ENCODE measurements at regions not wholly inside any gene's neighbourhood (a gene's known extent, or its start where the extent isn't known, plus 50 kb on each side); places are given as distances from the start of the nearest gene placed in this dataset.
"Not testable (repeated sequence)": the region's sequence is repeated elsewhere in the genome, so short reads cannot be mapped to it uniquely, and the experiment has no call there.

DNA sequence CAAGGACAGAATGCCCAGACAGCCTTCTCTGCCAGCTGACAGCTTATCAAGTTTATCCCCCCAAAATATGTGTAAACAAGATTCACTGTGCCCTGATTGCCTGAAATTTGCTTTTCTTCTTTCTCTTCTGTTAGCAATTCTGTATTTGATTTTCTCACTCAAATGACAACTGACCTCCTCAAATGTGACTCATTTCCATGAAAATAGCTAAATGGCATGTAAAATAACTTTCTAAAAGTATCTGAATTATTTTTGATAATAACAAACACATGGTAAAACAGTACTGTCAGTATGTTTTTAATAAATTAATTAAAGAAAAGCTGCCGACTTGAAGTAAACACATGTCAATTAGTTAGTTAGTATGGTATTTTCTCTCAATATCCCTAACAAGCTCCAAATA, 202.3 kb upstream of the STAC start:
- H3K36me3 ChIP-seq (ENCODE audit: insufficient read depth, low read length): no peaks in the 10 kb centered on the region
- H3K79me2 ChIP-seq (ENCODE audit: control insufficient read depth, insufficient read depth, low read length, unreplicated experiment): no peaks in the 10 kb centered on the region
- no peak overlapping the region for H2AFZ ChIP-seq (ENCODE audit: low read length, unreplicated experiment)
- H3K27ac ChIP-seq (ENCODE audit: low read depth, low read length): no peak overlapping the region
- H3K27me3 ChIP-seq (ENCODE audit: insufficient read depth, low read length): no peaks in the 10 kb centered on the region
- peaks cover 3% of the 10 kb centered on the region for H3K4me1 ChIP-seq (ENCODE audit: control insufficient read depth, insufficient read depth, low read length, unreplicated experiment)
- H3K4me3 ChIP-seq (ENCODE audit: low read depth, low read length): no peak overlapping the region

DNA sequence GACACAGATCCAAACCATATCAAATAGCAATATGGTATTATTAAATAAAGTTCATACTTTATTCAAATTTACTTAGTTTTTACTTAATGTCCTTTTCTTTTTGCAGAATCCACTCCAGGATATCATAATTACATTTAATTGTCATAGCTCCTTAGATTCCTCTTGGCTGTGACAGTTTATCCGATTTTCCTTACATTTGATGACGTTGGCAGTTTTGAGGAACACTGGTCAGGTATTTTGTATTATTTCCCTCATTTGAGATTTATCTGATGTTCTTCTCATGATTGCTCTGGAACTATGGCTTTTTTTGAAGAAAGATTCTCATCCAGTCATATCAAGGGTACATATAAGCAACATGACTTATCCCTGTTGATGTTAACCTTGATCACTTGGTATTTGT, 198.3 kb upstream of the STAC start:
- no peak overlapping the region for H3K27ac ChIP-seq (ENCODE audit: low read depth, low read length)
- H3K4me3 ChIP-seq (ENCODE audit: low read depth, low read length): no peak overlapping the region
- no peaks in the 10 kb centered on the region for H3K27me3 ChIP-seq (ENCODE audit: insufficient read depth, low read length)
- H3K79me2 ChIP-seq (ENCODE audit: control insufficient read depth, insufficient read depth, low read length, unreplicated experiment): no peaks in the 10 kb centered on the region
- no peaks in the 10 kb centered on the region for H3K36me3 ChIP-seq (ENCODE audit: insufficient read depth, low read length)
- no peak overlapping the region for H2AFZ ChIP-seq (ENCODE audit: low read length, unreplicated experiment)
- peaks cover 3% of the 10 kb centered on the region for H3K4me1 ChIP-seq (ENCODE audit: control insufficient read depth, insufficient read depth, low read length, unreplicated experiment)

DNA sequence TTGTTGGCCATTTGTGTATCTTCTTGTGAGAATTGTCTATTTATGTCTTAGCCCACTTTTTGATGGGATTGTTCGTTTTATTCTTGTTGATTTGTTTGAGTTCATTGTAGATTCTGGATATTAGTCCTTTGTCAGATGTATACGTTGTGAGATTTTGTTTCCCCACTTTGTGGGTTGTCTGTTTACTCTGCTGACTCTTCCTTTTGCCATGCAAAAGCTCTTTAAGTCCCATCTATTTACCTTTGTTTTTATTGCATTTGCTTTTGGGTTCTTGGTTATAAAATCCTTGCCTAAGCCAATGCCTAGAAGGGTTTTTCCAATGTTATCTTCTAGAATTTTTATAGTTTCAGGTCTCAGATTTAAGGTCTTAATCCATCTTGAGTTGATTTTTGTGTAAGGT, 193.1 kb upstream of the STAC start:
- H3K36me3 ChIP-seq (ENCODE audit: insufficient read depth, low read length); H3K27me3 ChIP-seq (ENCODE audit: insufficient read depth, low read length); H3K27ac ChIP-seq (ENCODE audit: low read depth, low read length); H3K79me2 ChIP-seq (ENCODE audit: control insufficient read depth, insufficient read depth, low read length, unreplicated experiment); H2AFZ ChIP-seq (ENCODE audit: low read length, unreplicated experiment); H3K4me3 ChIP-seq (ENCODE audit: low read depth, low read length); H3K4me1 ChIP-seq (ENCODE audit: control insufficient read depth, insufficient read depth, low read length, unreplicated experiment): not testable (repeated sequence)

DNA sequence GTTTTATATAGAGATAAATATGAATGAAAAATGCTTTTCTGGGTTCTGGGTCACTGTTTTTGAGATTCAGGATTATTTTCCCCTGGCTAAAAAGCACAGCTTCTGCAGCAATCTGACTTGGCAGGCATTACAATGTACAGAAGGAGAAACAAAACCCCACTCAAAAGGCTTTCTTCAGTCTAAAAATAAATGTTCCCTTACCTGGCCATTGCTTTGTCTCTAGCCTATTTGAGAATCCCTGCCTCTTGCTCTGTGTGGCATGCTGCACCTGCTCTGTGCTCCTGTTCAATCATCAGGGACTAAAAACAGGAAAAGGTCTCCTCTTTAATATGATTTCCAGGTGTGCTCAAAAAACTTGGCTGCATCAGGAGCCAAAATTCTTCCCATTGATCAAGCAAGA, 187.4 kb upstream of the STAC start:
- Histone ChIP-seq H3K27me3 (ENCODE audit: insufficient read depth, low read length) (no peaks in the 10 kb centered on the region), H3K27ac (ENCODE audit: low read depth, low read length) (no peak overlapping the region), H3K36me3 (ENCODE audit: insufficient read depth, low read length) (no peaks in the 10 kb centered on the region), H3K4me3 (ENCODE audit: low read depth, low read length) (no peak overlapping the region), H2AFZ (ENCODE audit: low read length, unreplicated experiment) (no peak overlapping the region), H3K79me2 (ENCODE audit: control insufficient read depth, insufficient read depth, low read length, unreplicated experiment) (no peaks in the 10 kb centered on the region), H3K4me1 (ENCODE audit: control insufficient read depth, insufficient read depth, low read length, unreplicated experiment) (no peaks in the 10 kb centered on the region)

DNA sequence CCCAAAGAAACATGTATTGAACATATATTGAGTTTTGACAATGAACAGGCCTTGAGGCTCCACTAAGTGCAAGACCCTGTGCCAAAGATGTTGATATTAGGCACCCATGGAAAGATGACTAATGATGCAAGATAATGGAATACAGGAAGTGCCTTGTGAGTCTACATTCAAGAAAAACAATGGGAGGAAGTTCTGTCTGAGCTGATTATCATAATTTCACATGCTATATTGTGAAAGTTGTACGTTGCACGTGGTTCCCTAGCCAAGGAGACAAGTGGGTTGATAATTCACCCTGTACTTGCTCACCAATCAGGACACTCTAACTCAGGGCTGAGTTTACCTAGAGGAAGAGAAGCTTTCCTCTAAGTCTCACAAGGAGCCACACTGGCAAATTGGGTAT, 186.9 kb upstream of the STAC start:
- Histone ChIP-seq H3K27ac (ENCODE audit: low read depth, low read length) (no peak overlapping the region), H3K4me3 (ENCODE audit: low read depth, low read length) (no peak overlapping the region), H3K4me1 (ENCODE audit: control insufficient read depth, insufficient read depth, low read length, unreplicated experiment) (no peaks in the 10 kb centered on the region), H2AFZ (ENCODE audit: low read length, unreplicated experiment) (no peak overlapping the region), H3K79me2 (ENCODE audit: control insufficient read depth, insufficient read depth, low read length, unreplicated experiment) (no peaks in the 10 kb centered on the region), H3K36me3 (ENCODE audit: insufficient read depth, low read length) (no peaks in the 10 kb centered on the region), H3K27me3 (ENCODE audit: insufficient read depth, low read length) (no peaks in the 10 kb centered on the region)

DNA sequence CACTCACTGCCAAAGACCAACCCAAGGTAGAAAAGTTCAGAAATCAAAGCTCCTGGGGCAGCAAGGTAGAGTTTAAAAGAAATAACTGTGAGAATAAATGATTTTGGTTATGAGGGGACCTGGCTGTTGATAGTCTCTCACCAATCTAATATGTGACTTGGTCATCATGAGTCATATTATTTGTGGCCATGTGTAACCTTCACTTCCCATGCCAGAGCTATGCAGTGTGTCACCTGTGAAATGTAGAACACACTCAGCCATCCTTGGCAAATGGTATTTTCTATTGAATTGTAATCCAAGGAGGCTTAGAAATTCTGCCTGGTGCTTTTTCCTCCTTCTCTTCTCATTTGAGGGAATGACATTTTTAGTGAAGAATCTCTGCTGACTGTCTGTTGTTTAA, 184.2 kb upstream of the STAC start:
- no peak overlapping the region for H3K4me3 ChIP-seq (ENCODE audit: low read depth, low read length)
- H3K4me1 ChIP-seq (ENCODE audit: control insufficient read depth, insufficient read depth, low read length, unreplicated experiment): no peaks in the 10 kb centered on the region
- no peak overlapping the region for H3K27ac ChIP-seq (ENCODE audit: low read depth, low read length)
- H3K79me2 ChIP-seq (ENCODE audit: control insufficient read depth, insufficient read depth, low read length, unreplicated experiment): no peaks in the 10 kb centered on the region
- no peaks in the 10 kb centered on the region for H3K27me3 ChIP-seq (ENCODE audit: insufficient read depth, low read length)
- no peaks in the 10 kb centered on the region for H3K36me3 ChIP-seq (ENCODE audit: insufficient read depth, low read length)
- H2AFZ ChIP-seq (ENCODE audit: low read length, unreplicated experiment): no peak overlapping the region

DNA sequence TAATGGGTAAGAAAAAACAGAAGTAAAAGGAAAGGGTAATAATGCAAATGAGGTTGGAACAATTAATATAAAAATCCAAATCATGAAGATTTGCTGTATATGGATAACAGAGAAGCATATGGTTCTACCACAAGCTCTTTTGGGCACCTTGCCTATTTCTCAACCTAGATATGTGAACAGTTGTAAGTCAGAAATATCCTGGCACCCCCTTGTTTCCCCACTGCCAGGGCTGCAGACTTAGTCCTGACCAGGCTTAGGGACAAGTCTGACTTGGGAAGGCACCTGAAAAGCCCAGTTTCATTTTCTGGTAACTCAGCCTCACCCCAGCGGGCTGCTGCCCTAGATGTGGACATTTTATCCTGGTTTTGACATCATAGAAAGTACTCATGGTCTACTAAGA, 183.2 kb upstream of the STAC start:
- no peaks in the 10 kb centered on the region for H3K79me2 ChIP-seq (ENCODE audit: control insufficient read depth, insufficient read depth, low read length, unreplicated experiment)
- no peaks in the 10 kb centered on the region for H3K4me1 ChIP-seq (ENCODE audit: control insufficient read depth, insufficient read depth, low read length, unreplicated experiment)
- H3K27ac ChIP-seq (ENCODE audit: low read depth, low read length): no peak overlapping the region
- no peaks in the 10 kb centered on the region for H3K36me3 ChIP-seq (ENCODE audit: insufficient read depth, low read length)
- no peak overlapping the region for H3K4me3 ChIP-seq (ENCODE audit: low read depth, low read length)
- no peaks in the 10 kb centered on the region for H3K27me3 ChIP-seq (ENCODE audit: insufficient read depth, low read length)
- no peak overlapping the region for H2AFZ ChIP-seq (ENCODE audit: low read length, unreplicated experiment)

DNA sequence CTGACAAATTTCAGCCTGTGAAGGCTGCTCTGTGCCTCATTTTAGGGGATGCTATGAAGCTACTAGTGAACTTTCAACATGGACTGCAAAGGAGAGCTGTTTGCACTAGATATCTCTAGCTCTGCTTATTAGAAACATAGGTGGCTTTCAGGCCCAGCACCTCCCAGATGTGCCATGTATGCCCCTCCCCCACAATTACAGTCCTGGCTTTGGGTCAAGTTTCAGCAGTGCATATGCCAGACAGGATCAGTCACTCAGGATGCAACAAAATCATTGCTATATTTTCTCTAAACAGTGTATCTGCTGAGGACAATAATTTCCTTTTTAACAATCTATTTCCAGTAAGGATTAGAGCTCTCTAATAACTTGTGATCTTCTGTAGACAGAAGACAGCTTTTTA, 178.8 kb upstream of the STAC start:
- no peak overlapping the region for H3K4me3 ChIP-seq (ENCODE audit: low read depth, low read length)
- no peaks in the 10 kb centered on the region for H3K27me3 ChIP-seq (ENCODE audit: insufficient read depth, low read length)
- H3K4me1 ChIP-seq (ENCODE audit: control insufficient read depth, insufficient read depth, low read length, unreplicated experiment): peaks cover 3% of the 10 kb centered on the region
- no peak overlapping the region for H3K27ac ChIP-seq (ENCODE audit: low read depth, low read length)
- H3K79me2 ChIP-seq (ENCODE audit: control insufficient read depth, insufficient read depth, low read length, unreplicated experiment): no peaks in the 10 kb centered on the region
- no peak overlapping the region for H2AFZ ChIP-seq (ENCODE audit: low read length, unreplicated experiment)
- H3K36me3 ChIP-seq (ENCODE audit: insufficient read depth, low read length): no peaks in the 10 kb centered on the region

DNA sequence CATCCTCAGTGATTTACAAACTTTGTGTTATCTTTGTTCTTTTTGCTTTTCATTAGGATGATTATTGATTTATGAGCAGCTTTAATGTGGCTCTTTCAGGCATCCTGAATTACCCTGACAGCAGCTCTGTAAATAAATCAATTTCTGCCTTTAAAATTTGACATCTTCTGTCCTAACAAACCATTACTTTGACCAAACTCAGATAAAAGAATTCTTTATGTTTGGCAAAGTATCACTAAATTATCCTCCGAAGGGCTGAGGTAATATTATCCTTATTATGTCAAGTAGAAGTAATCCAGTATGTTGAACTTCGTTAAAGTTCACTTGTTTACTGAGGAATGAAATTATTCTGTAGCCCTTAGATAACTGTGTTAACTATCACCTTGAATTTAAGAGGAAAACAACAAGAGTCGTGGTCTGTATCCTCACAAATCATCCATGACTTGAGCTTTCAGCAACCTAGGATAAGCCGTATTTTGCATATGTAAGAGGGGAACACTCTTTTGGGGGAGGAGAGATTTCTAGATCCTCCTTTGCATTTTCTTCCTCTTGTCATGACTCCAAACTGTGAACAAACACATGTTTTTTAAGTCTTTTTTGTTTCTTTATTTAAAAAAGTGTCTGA, 173.2 kb upstream of the STAC start:
- Histone ChIP-seq H3K4me1 (ENCODE audit: control insufficient read depth, insufficient read depth, low read length, unreplicated experiment) (peaks cover 9% of the 10 kb centered on the region), H3K4me3 (ENCODE audit: low read depth, low read length) (no peak overlapping the region), H3K79me2 (ENCODE audit: control insufficient read depth, insufficient read depth, low read length, unreplicated experiment) (no peaks in the 10 kb centered on the region), H3K27ac (ENCODE audit: low read depth, low read length) (no peak overlapping the region), H2AFZ (ENCODE audit: low read length, unreplicated experiment) (no peak overlapping the region), H3K36me3 (ENCODE audit: insufficient read depth, low read length) (no peaks in the 10 kb centered on the region), H3K27me3 (ENCODE audit: insufficient read depth, low read length) (no peaks in the 10 kb centered on the region)

DNA sequence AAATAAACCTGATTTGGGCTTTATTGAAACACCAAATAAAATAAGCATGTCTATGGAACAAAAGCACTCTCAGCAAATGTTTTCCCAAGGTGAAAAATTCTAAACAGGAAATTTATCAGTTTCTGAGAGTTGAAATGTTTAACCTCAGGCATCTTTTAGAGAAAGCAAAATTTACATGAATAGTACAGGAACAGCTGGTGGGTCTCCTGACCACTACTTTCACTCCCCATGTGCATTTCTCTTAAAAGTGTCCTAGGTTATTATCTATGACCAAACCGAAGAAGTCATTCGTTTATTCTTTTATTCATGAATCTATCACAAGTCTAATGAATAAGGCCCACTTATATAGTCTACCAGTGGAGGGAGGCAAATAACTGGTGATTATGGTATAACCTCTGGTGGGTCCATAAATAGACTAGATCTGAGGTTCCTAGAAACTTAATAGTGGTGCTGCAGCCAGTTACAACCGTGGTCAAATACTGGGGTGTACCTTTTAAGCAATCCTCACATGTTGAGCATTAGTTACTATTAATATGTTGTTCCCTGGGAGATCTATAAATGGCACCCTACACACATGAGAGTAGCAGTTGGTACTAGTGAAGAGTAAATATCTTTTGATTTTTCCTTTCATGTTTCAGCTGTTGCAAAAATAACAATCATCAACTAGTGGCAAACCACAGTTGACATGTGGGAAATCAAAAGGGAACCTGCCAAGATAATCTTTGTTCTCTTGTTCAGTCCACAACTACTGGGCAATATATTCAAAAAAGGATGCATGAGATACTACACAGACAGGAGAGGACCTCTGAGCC, 169.3 kb upstream of the STAC start:
- Histone ChIP-seq H3K27me3 (ENCODE audit: insufficient read depth, low read length) (no peaks in the 10 kb centered on the region), H3K27ac (ENCODE audit: low read depth, low read length) (no peak overlapping the region), H3K4me3 (ENCODE audit: low read depth, low read length) (no peak overlapping the region), H3K36me3 (ENCODE audit: insufficient read depth, low read length) (no peaks in the 10 kb centered on the region), H2AFZ (ENCODE audit: low read length, unreplicated experiment) (peak overlapping the region; percentile 3), H3K4me1 (ENCODE audit: control insufficient read depth, insufficient read depth, low read length, unreplicated experiment) (peaks cover 23% of the 10 kb centered on the region), H3K79me2 (ENCODE audit: control insufficient read depth, insufficient read depth, low read length, unreplicated experiment) (no peaks in the 10 kb centered on the region)

DNA sequence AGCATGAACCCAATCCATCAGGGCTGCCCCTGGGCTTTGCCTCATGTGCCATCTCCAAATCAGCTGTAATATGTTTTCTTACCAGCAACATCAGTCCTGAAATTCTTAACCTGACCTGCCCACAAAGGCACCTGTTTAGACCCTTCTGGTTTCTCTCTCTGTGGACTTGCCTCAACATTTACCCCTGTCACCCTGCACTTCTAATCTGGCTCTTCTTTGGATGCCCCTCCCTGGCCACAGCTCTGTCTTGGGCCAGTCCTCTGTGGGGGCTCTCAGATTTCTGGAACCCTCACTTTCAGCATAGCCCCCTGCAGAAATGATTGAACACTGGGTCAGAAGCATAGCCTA, 168.7 kb upstream of the STAC start:
- H3K36me3 ChIP-seq (ENCODE audit: insufficient read depth, low read length): no peaks in the 10 kb centered on the region
- peak overlapping the region; percentile 3 for H2AFZ ChIP-seq (ENCODE audit: low read length, unreplicated experiment)
- no peaks in the 10 kb centered on the region for H3K79me2 ChIP-seq (ENCODE audit: control insufficient read depth, insufficient read depth, low read length, unreplicated experiment)
- H3K27ac ChIP-seq (ENCODE audit: low read depth, low read length): no peak overlapping the region
- no peak overlapping the region for H3K4me3 ChIP-seq (ENCODE audit: low read depth, low read length)
- H3K4me1 ChIP-seq (ENCODE audit: control insufficient read depth, insufficient read depth, low read length, unreplicated experiment): peaks cover 23% of the 10 kb centered on the region
- H3K27me3 ChIP-seq (ENCODE audit: insufficient read depth, low read length): no peaks in the 10 kb centered on the region

All from ACC112 (cell line).